ENCODE measurements at regions not wholly inside any gene's neighbourhood (a gene's known extent, or its start where the extent isn't known, plus 50 kb on each side); places are given as distances from the start of the nearest gene placed in this dataset.

GRCh38 chr5:136622747-136623146, 257.4 kb upstream of the TRPC7 start:
- TF ChIP-seq, protein P1, sequence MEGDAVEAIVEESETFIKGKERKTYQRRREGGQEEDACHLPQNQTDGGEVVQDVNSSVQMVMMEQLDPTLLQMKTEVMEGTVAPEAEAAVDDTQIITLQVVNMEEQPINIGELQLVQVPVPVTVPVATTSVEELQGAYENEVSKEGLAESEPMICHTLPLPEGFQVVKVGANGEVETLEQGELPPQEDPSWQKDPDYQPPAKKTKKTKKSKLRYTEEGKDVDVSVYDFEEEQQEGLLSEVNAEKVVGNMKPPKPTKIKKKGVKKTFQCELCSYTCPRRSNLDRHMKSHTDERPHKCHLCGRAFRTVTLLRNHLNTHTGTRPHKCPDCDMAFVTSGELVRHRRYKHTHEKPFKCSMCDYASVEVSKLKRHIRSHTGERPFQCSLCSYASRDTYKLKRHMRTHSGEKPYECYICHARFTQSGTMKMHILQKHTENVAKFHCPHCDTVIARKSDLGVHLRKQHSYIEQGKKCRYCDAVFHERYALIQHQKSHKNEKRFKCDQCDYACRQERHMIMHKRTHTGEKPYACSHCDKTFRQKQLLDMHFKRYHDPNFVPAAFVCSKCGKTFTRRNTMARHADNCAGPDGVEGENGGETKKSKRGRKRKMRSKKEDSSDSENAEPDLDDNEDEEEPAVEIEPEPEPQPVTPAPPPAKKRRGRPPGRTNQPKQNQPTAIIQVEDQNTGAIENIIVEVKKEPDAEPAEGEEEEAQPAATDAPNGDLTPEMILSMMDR (conservative IDR thresholded peaks at IDR 0.05; ENCODE audit: low read length), result no peak
- no peak for TF ChIP-seq EZH2phosphoT487 (IDR thresholded peaks at IDR 0.05; ENCODE audit: borderline replicate concordance)

Data from Loucy (cell line).